ENCODE measurements at regions not wholly inside any gene's neighbourhood (a gene's known extent, or its start where the extent isn't known, plus 50 kb on each side); places are given as distances from the start of the nearest gene placed in this dataset.
"Not testable (repeated sequence)": the region's sequence is repeated elsewhere in the genome, so short reads cannot be mapped to it uniquely, and the experiment has no call there.

DNA sequence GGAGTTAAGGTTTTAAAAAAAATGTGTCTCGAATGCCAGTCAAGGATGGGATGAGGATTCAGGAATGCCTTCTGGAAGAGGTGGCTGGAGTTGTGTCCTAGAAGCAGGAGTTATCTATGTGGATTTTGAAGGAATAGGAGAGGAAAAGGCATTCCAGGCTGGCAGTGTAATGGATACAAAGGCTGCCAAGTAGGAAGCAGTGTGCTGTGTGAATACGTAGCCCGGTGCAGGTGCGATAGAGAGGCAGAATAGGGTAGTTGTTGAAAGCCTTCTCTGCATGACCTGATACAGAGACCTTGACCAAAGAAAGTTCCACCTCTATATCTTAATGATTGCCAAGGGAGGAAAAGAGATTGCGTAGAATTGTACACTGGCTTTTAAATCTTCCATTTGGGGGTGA, 128.1 kb upstream of the ITGB1 start:
- no peak for ATAC-seq
- Histone ChIP-seq H3K27me3 (no peaks in the 10 kb centered on the region), H3K27ac (no peak overlapping the region), H3K9me3 (no peaks in the 10 kb centered on the region), H3K4me1 (no peaks in the 10 kb centered on the region), H3K36me3 (no peaks in the 10 kb centered on the region), H3K4me3 (no peak overlapping the region)
- 77 to 83% methylated on average over 3 to 5 of the region's 5 CpGs for WGBS, 2 donors (ENCODE audit: low coverage in 1 of 2)
- no peak for TF ChIP-seq POLR2AphosphoS5 (IDR thresholded peaks at IDR 0.05)
- TF ChIP-seq EP300 (IDR thresholded peaks at IDR 0.05): no peak
- TF ChIP-seq, protein P1, sequence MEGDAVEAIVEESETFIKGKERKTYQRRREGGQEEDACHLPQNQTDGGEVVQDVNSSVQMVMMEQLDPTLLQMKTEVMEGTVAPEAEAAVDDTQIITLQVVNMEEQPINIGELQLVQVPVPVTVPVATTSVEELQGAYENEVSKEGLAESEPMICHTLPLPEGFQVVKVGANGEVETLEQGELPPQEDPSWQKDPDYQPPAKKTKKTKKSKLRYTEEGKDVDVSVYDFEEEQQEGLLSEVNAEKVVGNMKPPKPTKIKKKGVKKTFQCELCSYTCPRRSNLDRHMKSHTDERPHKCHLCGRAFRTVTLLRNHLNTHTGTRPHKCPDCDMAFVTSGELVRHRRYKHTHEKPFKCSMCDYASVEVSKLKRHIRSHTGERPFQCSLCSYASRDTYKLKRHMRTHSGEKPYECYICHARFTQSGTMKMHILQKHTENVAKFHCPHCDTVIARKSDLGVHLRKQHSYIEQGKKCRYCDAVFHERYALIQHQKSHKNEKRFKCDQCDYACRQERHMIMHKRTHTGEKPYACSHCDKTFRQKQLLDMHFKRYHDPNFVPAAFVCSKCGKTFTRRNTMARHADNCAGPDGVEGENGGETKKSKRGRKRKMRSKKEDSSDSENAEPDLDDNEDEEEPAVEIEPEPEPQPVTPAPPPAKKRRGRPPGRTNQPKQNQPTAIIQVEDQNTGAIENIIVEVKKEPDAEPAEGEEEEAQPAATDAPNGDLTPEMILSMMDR (IDR thresholded peaks at IDR 0.05): no peak
- TF ChIP-seq POLR2A (IDR thresholded peaks at IDR 0.05): no peak

DNA sequence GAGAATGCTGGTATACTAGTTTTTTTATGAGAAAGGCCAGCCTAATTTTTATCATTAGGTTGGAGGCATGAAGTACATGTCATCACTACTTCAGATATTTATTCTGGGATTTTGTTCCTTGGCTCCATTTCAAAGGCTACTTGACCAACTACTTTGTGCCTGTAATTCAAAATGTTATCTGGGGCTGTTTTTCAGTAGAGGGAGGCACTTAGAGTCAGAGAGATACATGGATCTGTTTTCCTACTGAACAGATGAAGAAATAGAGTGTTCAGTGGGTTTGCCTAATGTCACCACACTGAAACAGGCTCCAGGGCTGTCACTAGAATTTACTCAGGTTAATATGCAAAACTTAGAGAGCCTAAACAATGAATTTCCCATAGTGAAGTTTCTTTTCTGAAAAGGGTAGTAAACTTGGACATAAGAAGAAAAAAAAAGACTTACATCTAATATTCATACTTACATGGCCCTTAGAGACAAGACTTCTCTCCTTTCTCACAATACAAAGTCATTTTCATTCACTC, 127.3 kb upstream of the ITGB1 start:
- Histone ChIP-seq H3K27me3 (no peaks in the 10 kb centered on the region), H3K27ac (no peak overlapping the region), H3K4me3 (no peak overlapping the region), H3K36me3 (no peaks in the 10 kb centered on the region), H3K9me3 (no peaks in the 10 kb centered on the region), H3K4me1 (no peaks in the 10 kb centered on the region)
- ATAC-seq: no peak
- no peak for TF ChIP-seq POLR2AphosphoS5 (IDR thresholded peaks at IDR 0.05)

DNA sequence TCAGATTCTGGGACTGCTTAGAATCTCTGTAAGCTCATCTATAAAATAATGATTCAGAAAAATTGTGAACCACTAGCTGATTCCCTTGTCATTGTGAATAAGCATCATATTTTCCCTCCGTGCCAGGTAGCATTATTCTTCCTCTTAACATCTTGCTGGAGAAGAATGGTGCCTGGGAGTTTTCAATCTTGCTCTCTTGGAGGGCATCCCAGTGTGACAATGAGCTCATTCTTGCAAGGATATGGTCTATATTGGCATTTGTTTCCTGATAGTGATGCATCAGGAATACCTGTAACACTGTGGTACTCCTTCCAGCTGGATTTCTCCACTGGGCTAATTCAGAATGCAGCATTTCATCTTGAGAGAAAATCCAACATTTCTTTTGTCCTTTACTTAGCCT, 126.4 kb upstream of the ITGB1 start:
- no peak overlapping the region for H3K4me3 ChIP-seq
- 83 to 90% methylated on average over 1 of the region's 1 CpG for WGBS, 2 donors (ENCODE audit: low coverage in 1 of 2)
- H3K27me3 ChIP-seq: no peaks in the 10 kb centered on the region
- TF ChIP-seq POLR2AphosphoS5 (IDR thresholded peaks at IDR 0.05) (no peak), EP300 (IDR thresholded peaks at IDR 0.05) (no peak)
- TF ChIP-seq, protein P1 (IDR thresholded peaks at IDR 0.05): no peak
- ATAC-seq: no peak
- H3K4me1 ChIP-seq: no peaks in the 10 kb centered on the region
- no peaks in the 10 kb centered on the region for H3K36me3 ChIP-seq
- H3K9me3 ChIP-seq: no peaks in the 10 kb centered on the region
- H3K27ac ChIP-seq: no peak overlapping the region

DNA sequence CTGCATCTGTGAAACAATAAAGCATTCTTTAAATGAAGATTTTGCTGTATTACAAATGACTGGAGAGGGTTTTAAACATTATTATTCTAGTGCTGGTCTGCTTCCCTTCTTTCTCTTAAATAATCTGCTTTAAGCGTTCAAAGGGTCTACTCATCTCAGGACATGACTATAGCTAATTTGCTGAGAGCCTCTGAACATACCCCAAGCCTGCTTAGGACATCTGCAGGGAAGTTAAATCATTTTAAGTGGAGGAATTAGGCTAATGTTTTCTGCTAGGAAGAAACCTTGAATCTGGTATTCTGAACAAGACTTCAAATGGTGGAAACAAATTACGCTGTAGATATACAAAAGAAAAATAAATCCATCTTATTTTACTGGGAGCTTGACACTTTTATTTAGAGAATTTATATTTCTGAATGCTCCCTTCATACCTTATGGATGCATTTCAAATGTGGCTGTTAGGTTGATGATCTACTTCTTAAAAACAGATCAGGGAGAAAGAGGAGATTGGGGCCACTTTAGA, 124.4 kb upstream of the ITGB1 start:
- ATAC-seq: no peak
- no peak overlapping the region for H3K4me3 ChIP-seq
- TF ChIP-seq POLR2AphosphoS5 (IDR thresholded peaks at IDR 0.05) (no peak), POLR2A (IDR thresholded peaks at IDR 0.05) (no peak), EP300 (IDR thresholded peaks at IDR 0.05) (no peak)
- TF ChIP-seq, protein P1 (IDR thresholded peaks at IDR 0.05): no peak
- H3K4me1 ChIP-seq: no peaks in the 10 kb centered on the region
- no peaks in the 10 kb centered on the region for H3K27me3 ChIP-seq
- no peak overlapping the region for H3K27ac ChIP-seq
- no peaks in the 10 kb centered on the region for H3K9me3 ChIP-seq
- H3K36me3 ChIP-seq: no peaks in the 10 kb centered on the region
- WGBS, 2 donors (ENCODE audit: low coverage in 1 of 2): 70 to 92% methylated on average over 2 of the region's 2 CpGs

DNA sequence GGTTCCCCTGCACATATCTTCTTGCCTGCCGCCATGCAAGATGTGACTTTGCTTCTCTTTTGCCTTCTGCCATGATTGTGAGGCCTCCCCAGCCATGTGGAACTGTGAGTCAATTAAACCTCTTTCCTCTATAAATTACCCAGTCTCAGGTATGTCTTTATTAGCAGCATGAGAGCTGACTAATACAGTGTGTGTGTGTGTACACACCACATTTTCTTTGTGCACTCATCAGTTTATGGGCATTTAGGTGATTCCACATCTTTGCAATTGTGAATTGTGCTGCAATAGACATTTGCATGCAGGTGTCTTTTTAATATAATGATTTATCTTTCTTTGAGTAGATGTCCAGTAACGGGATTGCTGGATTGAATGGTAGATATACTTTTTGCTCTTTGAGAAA, 122.4 kb upstream of the ITGB1 start:
- not testable (repeated sequence) for H3K4me3 ChIP-seq, H3K9me3 ChIP-seq, H3K4me1 ChIP-seq, ATAC-seq, H3K27me3 ChIP-seq, H3K36me3 ChIP-seq, H3K27ac ChIP-seq
- WGBS, 2 donors (ENCODE audit: low coverage in 1 of 2): 62 to 100% methylated on average over 1 to 2 of the region's 2 CpGs

DNA sequence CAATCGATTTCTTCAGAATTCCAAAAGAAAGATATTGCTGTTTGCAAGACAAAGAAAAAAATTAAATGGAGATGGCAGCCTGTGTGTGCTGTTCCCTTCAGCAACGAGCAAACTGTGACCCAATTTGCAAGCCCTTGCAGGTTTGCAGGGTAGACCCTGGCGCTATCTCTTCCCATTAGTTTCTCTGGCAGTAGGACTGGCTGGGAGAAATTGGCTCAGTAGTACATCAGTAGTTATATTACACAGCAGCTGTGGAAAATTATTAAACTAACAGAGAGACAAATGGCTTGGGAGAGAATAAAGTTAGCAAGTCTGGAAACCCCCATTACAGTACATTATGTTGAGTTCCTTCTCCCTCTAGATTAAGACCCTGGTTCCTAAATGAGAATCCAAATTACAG, 116.4 kb upstream of the ITGB1 start:
- WGBS, 2 donors (ENCODE audit: low coverage in 1 of 2): 57 to 60% methylated on average over 2 to 3 of the region's 3 CpGs
- no peaks in the 10 kb centered on the region for H3K27me3 ChIP-seq
- no peaks in the 10 kb centered on the region for H3K9me3 ChIP-seq
- no peak for ATAC-seq
- no peaks in the 10 kb centered on the region for H3K36me3 ChIP-seq
- H3K4me1 ChIP-seq: no peaks in the 10 kb centered on the region
- H3K27ac ChIP-seq: no peak overlapping the region
- H3K4me3 ChIP-seq: no peak overlapping the region
- TF ChIP-seq EP300 (IDR thresholded peaks at IDR 0.05): no peak
- TF ChIP-seq POLR2AphosphoS5 (IDR thresholded peaks at IDR 0.05): no peak
- TF ChIP-seq, protein P1 (IDR thresholded peaks at IDR 0.05): no peak
- TF ChIP-seq POLR2A (IDR thresholded peaks at IDR 0.05): no peak
